Gastroesophageal sphincter (tissue), 3 donors: ENCODE measurements at regions not wholly inside any gene's neighbourhood (a gene's known extent, or its start where the extent isn't known, plus 50 kb on each side); places are given as distances from the start of the nearest gene placed in this dataset.

Experiments used
- EP300 ChIP-seq: sonication (generic); formaldehyde crosslinking; IDR thresholded peaks from one replicate; pipeline ENCODE4 v1.6.1; 2017; ENCODE audit warnings: antibody characterized with exemption, mild to moderate bottlenecking
- POLR2A ChIP-seq, 2 donors: fragments of 450-650 bp; IDR thresholded peaks; one replicate each; pipeline ENCODE4 v1.6.1; 2017; ENCODE audit warnings: antibody characterized with exemption in 2 of 2, mild to moderate bottlenecking in 2 of 2, moderate library complexity in 1 of 2
- POLR2AphosphoS5 ChIP-seq: sonication (generic); formaldehyde crosslinking; IDR thresholded peaks from one replicate; pipeline ENCODE4 v1.6.1; 2017; ENCODE audit warnings: antibody characterized with exemption
- TF ChIP-seq, protein P1 (sequence below), 4 experiments: fragments of 200-600 bp in 2 of 4; fragments of 450-650 bp in 2 of 4; sonication (generic) in 1 of 4; IDR thresholded peaks; one replicate each; pipeline ENCODE4 v1.5.1; 2017 to 2019; ENCODE audit warnings: antibody characterized with exemption in 4 of 4, mild to moderate bottlenecking in 2 of 4, moderate library complexity in 2 of 4

GRCh38 chr11:127649071-127649470 lies 648.5 kb upstream of the KIRREL3 start:
- TF ChIP-seq, protein P1, sequence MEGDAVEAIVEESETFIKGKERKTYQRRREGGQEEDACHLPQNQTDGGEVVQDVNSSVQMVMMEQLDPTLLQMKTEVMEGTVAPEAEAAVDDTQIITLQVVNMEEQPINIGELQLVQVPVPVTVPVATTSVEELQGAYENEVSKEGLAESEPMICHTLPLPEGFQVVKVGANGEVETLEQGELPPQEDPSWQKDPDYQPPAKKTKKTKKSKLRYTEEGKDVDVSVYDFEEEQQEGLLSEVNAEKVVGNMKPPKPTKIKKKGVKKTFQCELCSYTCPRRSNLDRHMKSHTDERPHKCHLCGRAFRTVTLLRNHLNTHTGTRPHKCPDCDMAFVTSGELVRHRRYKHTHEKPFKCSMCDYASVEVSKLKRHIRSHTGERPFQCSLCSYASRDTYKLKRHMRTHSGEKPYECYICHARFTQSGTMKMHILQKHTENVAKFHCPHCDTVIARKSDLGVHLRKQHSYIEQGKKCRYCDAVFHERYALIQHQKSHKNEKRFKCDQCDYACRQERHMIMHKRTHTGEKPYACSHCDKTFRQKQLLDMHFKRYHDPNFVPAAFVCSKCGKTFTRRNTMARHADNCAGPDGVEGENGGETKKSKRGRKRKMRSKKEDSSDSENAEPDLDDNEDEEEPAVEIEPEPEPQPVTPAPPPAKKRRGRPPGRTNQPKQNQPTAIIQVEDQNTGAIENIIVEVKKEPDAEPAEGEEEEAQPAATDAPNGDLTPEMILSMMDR (IDR thresholded peaks at IDR 0.05), result no peak
- no peak for TF ChIP-seq POLR2AphosphoS5
- no peak for TF ChIP-seq POLR2A (IDR thresholded peaks at IDR 0.05)
- no peak for TF ChIP-seq EP300
